ENCODE measurements at regions not wholly inside any gene's neighbourhood (a gene's known extent, or its start where the extent isn't known, plus 50 kb on each side); places are given as distances from the start of the nearest gene placed in this dataset.

GRCh38 chr1:226788965-226789364 lies 49.9 kb upstream of the ITPKB start:
- no peaks in the 10 kb centered on the region for H3K9me3 ChIP-seq (ENCODE audit: low read depth, low read length)
- no peak overlapping the region for H3K4me2 ChIP-seq (ENCODE audit: insufficient read depth, low read length)
- no peak overlapping the region for H3K27ac ChIP-seq (ENCODE audit: low read depth, low read length)
- H3K4me3 ChIP-seq (ENCODE audit: insufficient read depth, low read length) = no peak overlapping the region
- peaks cover 16% of the 10 kb centered on the region for H3K27me3 ChIP-seq (ENCODE audit: insufficient read depth, low read length)
- no peaks in the 10 kb centered on the region for H4K20me1 ChIP-seq (ENCODE audit: insufficient read depth, low read length)
- no peaks in the 10 kb centered on the region for H3K36me3 ChIP-seq (ENCODE audit: insufficient read depth, low read length)
- H2AFZ ChIP-seq (ENCODE audit: low read length) = no peak overlapping the region
- H3K79me2 ChIP-seq (ENCODE audit: insufficient read depth, low read length) = no peaks in the 10 kb centered on the region
- no peaks in the 10 kb centered on the region for H3K4me1 ChIP-seq (ENCODE audit: insufficient read depth, low read length)
- TF ChIP-seq, protein P1, sequence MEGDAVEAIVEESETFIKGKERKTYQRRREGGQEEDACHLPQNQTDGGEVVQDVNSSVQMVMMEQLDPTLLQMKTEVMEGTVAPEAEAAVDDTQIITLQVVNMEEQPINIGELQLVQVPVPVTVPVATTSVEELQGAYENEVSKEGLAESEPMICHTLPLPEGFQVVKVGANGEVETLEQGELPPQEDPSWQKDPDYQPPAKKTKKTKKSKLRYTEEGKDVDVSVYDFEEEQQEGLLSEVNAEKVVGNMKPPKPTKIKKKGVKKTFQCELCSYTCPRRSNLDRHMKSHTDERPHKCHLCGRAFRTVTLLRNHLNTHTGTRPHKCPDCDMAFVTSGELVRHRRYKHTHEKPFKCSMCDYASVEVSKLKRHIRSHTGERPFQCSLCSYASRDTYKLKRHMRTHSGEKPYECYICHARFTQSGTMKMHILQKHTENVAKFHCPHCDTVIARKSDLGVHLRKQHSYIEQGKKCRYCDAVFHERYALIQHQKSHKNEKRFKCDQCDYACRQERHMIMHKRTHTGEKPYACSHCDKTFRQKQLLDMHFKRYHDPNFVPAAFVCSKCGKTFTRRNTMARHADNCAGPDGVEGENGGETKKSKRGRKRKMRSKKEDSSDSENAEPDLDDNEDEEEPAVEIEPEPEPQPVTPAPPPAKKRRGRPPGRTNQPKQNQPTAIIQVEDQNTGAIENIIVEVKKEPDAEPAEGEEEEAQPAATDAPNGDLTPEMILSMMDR (IDR thresholded peaks at IDR 0.05; ENCODE audit: extremely low read depth, low read depth, low read length) = no peak
- DNase-seq (ENCODE audit: insufficient read length, low spot score, missing footprints) = no peak

All from osteoblast (primary cell).